Upper lobe of right lung (tissue), 1 donor: ENCODE measurements at regions not wholly inside any gene's neighbourhood (a gene's known extent, or its start where the extent isn't known, plus 50 kb on each side); places are given as distances from the start of the nearest gene placed in this dataset.

ENCODE experiments used
- ATAC-seq: fragments of 200-7000 bp; cut with Tn5 transposase; one replicate; pipeline ENCODE4 v1.9.1; 2020; ENCODE audit warnings: mild to moderate bottlenecking, moderate library complexity
- DNase-seq: peaks from one replicate; pipeline ENCODE4 v3.0.0-alpha.2; 2020
- H3K27ac ChIP-seq: fragments of 200-600 bp; one replicate; pipeline ENCODE4 v1.8.0; 2022
- H3K27me3 ChIP-seq: fragments of 200-600 bp; one replicate; pipeline ENCODE4 v1.8.0; 2022; ENCODE audit warnings: mild to moderate bottlenecking
- H3K36me3 ChIP-seq: fragments of 200-600 bp; one replicate; pipeline ENCODE4 v1.8.0; 2022
- H3K4me1 ChIP-seq: fragments of 200-600 bp; one replicate; pipeline ENCODE4 v1.8.0; 2022
- H3K4me3 ChIP-seq: fragments of 200-600 bp; one replicate; pipeline ENCODE4 v1.8.0; 2022; ENCODE audit warnings: mild to moderate bottlenecking
- H3K9me3 ChIP-seq: fragments of 200-600 bp; one replicate; pipeline ENCODE4 v1.8.0; 2022
- intact Hi-C: fragments of 100-400 bp; cut with DNase I; formaldehyde crosslinking; loops from one replicate; pipeline ENCODE4 v1.11.0; 2022
- TF ChIP-seq, protein P1 (sequence below): fragments of 200-600 bp; IDR thresholded peaks from one replicate; pipeline ENCODE4 v1.8.0; 2022; ENCODE audit warnings: antibody characterized with exemption
- donor health status: DM: no; HTN: yes; CAD: no; lungs with severe emphysema.

DNA sequence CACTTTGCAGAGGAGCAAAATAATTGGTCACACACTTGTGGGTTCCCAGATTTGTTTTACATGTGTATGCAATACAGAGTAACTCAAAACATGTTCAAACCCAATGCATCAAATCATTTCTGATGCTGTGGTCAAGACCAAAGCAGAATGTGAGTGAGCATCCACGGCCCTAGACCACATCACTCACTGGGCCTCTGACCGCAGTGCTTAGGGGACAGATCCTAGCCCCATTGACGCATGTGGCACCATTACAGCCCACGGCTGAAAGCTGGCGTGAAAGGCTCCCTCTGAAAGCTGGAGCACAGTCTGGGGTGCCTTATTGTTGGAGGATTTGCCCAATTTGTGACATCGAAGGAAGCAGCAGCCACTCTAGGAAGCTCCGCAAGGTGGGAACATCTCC is 498.8 kb upstream of the TCF4 start:
- Histone ChIP-seq H3K27me3 (no peaks in the 10 kb centered on the region), H3K36me3 (no peaks in the 10 kb centered on the region), H3K9me3 (no peaks in the 10 kb centered on the region), H3K4me3 (no peak overlapping the region), H3K27ac (no peak overlapping the region), H3K4me1 (peaks cover 10% of the 10 kb centered on the region)
- no peak for DNase-seq
- intact Hi-C loops = no loop called here
- no peak for ATAC-seq
- TF ChIP-seq, protein P1, sequence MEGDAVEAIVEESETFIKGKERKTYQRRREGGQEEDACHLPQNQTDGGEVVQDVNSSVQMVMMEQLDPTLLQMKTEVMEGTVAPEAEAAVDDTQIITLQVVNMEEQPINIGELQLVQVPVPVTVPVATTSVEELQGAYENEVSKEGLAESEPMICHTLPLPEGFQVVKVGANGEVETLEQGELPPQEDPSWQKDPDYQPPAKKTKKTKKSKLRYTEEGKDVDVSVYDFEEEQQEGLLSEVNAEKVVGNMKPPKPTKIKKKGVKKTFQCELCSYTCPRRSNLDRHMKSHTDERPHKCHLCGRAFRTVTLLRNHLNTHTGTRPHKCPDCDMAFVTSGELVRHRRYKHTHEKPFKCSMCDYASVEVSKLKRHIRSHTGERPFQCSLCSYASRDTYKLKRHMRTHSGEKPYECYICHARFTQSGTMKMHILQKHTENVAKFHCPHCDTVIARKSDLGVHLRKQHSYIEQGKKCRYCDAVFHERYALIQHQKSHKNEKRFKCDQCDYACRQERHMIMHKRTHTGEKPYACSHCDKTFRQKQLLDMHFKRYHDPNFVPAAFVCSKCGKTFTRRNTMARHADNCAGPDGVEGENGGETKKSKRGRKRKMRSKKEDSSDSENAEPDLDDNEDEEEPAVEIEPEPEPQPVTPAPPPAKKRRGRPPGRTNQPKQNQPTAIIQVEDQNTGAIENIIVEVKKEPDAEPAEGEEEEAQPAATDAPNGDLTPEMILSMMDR = no peak

DNA sequence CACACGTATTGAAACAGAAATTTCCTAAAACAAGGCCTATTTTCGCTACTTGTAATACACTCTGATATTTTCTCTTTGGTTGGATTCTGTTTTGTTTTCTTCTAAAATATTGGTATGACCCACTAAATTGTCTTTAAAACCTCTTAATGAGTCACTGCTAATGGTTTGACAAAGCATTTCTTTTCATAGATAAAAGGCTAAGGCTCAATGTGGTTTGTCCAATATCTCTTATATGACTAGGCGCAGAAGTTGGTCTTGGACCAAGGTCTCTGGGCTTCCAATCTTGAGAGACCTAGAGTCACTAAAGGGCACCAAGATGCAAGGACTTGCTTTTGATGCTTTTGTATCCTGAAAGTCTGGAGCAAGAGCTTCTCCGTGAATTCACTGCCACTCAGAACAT is 498.2 kb upstream of the TCF4 start:
- peaks cover 10% of the 10 kb centered on the region for H3K4me1 ChIP-seq
- no peak for ATAC-seq
- H3K27me3 ChIP-seq = no peaks in the 10 kb centered on the region
- no peaks in the 10 kb centered on the region for H3K9me3 ChIP-seq
- no peaks in the 10 kb centered on the region for H3K36me3 ChIP-seq
- no peak for DNase-seq
- no peak overlapping the region for H3K4me3 ChIP-seq
- intact Hi-C loops = no loop called here
- H3K27ac ChIP-seq = no peak overlapping the region
- TF ChIP-seq, protein P1 = no peak

DNA sequence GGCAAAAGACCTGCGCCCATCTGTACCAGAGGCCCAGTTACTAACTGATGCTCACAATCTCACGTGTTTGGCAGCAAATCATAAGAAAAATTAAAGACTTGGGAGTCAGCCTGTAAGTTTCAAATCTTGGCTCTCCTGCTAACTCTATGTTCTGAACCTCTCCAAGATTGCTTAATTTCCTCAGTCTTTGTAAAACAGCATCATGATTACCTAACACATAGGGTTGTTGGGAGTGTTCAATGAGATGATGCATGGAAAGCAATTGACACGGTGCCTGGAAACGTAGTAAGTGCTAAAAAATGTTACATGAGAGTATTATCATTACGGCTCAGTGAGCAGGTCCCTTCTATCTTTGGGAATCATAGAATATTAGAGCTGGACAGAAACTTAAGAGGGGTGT is 497.6 kb upstream of the TCF4 start:
- H3K4me3 ChIP-seq = no peak overlapping the region
- no peak overlapping the region for H3K27ac ChIP-seq
- no peaks in the 10 kb centered on the region for H3K27me3 ChIP-seq
- H3K36me3 ChIP-seq = no peaks in the 10 kb centered on the region
- H3K9me3 ChIP-seq = no peaks in the 10 kb centered on the region
- intact Hi-C loops = no loop called here
- no peak for DNase-seq
- peaks cover 10% of the 10 kb centered on the region for H3K4me1 ChIP-seq
- ATAC-seq = peak; percentile 16
- TF ChIP-seq, protein P1 = no peak

DNA sequence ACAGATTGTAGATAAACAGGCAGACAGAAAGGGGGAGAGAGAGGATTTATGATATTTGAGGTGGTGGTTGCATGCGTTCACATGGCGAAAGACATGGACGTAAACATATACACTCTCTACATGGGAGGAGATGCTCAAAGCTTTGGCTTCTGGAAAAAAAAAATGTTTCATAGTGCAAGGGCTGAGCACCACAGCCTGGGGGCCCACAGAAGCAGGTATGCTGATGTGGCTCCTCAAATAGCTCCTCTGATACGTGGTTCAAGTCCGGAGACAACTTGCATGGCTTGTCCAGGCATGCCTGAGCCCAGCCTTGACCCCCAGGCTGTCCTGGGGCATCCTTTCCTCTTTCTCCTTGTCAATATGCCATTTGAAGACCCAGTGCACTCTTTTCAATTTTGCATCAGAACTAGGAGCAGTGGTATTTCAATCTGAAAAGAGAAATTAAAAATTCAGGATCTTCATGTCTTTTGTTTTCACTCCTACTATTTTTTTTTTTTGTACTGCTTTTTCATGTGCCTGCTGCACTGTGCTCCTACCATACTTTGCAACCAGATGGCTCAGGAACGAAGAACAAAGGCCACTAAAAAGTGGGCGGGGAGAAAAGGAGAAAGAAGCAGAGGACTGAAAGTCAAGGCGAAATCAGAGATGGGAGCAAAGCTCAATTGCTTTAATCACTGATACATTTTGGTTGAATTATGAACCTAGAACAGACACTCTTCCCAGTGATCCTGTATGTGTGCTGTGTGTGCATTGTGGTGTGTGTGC is 495.7 kb upstream of the TCF4 start:
- TF ChIP-seq, protein P1 = no peak
- intact Hi-C loops = no loop called here
- Histone ChIP-seq H3K9me3 (no peaks in the 10 kb centered on the region), H3K27me3 (no peaks in the 10 kb centered on the region), H3K4me1 (peaks cover 10% of the 10 kb centered on the region), H3K4me3 (no peak overlapping the region), H3K36me3 (no peaks in the 10 kb centered on the region), H3K27ac (no peak overlapping the region)
- ATAC-seq = no peak
- DNase-seq = no peak

DNA sequence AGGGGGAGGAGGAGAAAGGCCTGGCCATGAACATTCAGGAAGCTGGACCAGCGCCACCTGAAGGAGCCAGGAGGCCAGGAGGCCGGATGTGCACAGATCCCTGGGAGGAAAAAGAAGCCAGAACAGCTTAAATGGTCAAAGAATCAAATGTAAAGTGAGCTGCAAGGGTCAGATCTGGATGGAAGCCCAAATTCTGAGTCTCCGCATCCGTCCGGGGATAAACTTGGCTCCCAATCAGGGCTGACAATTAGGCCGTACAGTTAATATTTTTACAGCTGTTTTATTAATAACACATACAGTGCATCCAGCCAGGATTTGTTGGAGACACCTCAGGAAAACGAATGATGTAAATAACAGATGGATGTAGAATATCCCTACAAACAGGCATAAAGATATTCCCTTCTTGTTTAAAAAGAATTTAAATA is 495.1 kb upstream of the TCF4 start:
- Histone ChIP-seq H3K9me3 (no peaks in the 10 kb centered on the region), H3K4me3 (no peak overlapping the region), H3K27me3 (no peaks in the 10 kb centered on the region), H3K4me1 (peaks cover 10% of the 10 kb centered on the region), H3K36me3 (no peaks in the 10 kb centered on the region), H3K27ac (no peak overlapping the region)
- intact Hi-C loops = no loop called here
- no peak for ATAC-seq
- no peak for DNase-seq
- TF ChIP-seq, protein P1 = no peak
